ENCODE measurements at regions not wholly inside any gene's neighbourhood (a gene's known extent, or its start where the extent isn't known, plus 50 kb on each side); places are given as distances from the start of the nearest gene placed in this dataset.

DNA sequence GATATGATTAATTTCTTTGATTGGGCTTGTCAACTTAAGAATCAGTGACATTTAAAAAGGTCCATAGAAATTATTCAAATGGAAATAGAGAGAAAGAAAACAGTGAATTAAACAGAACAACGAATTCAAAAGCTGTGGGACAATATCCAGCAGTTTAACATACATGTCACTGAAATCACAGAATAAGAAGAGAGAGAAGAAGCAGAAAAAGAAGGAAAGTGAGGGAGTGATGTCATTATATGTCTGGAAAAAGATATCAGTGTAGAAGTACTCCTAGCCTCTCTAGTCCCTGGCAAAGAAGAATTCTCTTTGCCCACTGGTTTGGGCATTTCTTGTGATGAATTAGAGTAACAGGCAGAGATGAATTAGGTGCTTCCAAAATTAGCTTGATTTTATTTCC lies 109.2 kb upstream of the ABCA1 start:
- ATAC-seq (ENCODE audit: insufficient number of reproducible peaks, low FRiP score, low read depth) = no peak
- TF ChIP-seq, protein P1, sequence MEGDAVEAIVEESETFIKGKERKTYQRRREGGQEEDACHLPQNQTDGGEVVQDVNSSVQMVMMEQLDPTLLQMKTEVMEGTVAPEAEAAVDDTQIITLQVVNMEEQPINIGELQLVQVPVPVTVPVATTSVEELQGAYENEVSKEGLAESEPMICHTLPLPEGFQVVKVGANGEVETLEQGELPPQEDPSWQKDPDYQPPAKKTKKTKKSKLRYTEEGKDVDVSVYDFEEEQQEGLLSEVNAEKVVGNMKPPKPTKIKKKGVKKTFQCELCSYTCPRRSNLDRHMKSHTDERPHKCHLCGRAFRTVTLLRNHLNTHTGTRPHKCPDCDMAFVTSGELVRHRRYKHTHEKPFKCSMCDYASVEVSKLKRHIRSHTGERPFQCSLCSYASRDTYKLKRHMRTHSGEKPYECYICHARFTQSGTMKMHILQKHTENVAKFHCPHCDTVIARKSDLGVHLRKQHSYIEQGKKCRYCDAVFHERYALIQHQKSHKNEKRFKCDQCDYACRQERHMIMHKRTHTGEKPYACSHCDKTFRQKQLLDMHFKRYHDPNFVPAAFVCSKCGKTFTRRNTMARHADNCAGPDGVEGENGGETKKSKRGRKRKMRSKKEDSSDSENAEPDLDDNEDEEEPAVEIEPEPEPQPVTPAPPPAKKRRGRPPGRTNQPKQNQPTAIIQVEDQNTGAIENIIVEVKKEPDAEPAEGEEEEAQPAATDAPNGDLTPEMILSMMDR (IDR thresholded peaks at IDR 0.05) = no peak

DNA sequence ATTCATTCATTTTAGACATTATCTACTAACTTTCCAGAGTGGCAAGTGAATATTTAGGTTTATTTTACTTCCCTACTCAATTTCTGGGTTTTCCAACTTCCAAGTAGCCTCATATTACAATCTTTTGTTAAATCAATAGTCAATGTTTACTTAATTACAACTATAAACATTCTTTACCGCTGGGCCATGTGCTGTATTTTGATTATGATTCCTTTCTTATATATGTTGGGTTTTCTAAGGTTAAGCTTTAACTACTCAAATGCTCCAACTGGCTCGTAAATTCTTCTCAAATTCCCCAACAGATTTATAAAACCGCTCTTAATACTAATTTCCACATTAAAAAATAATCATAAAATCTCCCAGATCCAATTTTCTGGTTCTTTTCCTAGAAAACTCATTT lies 110.1 kb upstream of the ABCA1 start:
- Histone ChIP-seq H3K4me1 (ENCODE audit: control insufficient read depth in 1 of 2, low read depth in 2 of 2) (no peaks in the 10 kb centered on the region), H3K36me3 (no peaks in the 10 kb centered on the region), H3K27ac (no peak overlapping the region), H3K27me3 (replicated peaks; ENCODE audit: insufficient read depth) (no peaks in the 10 kb centered on the region), H3K4me3 (no peak overlapping the region), H3K9me3 (no peaks in the 10 kb centered on the region)
- TF ChIP-seq, protein P1 (IDR thresholded peaks at IDR 0.05) = no peak
- DNase-seq (ENCODE audit: low spot score) = no peak
- no peak for ATAC-seq (ENCODE audit: insufficient number of reproducible peaks, low FRiP score, low read depth)

More for the DNA sequence above, 109.2 kb upstream of the ABCA1 start:
- Histone ChIP-seq H3K36me3 (no peaks in the 10 kb centered on the region), H3K27me3 (replicated peaks; ENCODE audit: insufficient read depth) (no peaks in the 10 kb centered on the region), H3K9me3 (no peaks in the 10 kb centered on the region), H3K4me1 (ENCODE audit: control insufficient read depth in 1 of 2, low read depth in 2 of 2) (no peaks in the 10 kb centered on the region), H3K4me3 (no peak overlapping the region), H3K27ac (no peak overlapping the region)
- no peak for DNase-seq (ENCODE audit: low spot score)

DNA sequence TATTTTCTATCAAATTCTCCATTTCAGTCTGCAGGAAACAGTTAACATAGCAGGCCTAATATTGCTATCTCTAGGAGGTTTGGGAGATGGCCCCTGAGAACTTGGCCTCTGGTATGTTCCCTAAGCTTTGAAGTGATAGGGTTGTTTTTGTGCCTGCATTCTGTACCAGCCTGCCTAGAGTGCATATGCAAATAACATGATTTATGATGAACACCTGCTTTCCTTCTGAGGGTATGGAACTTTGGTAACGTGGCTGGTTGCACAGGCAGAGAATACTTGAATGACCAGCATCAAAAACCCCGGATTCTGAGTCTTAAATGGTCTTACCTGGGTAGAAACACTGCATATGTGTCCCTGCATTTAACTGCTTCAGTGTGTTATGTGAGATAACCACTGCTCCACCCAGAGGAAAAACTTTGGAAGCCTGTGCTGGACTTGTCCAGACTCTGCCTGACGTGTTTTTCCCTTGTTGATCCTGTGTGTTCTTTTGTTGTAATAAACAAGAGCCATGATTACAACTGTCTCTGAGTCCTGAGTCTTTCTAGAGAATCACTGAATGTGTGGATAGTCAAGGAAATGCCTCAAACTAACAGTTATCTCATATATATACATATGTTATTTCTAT lies 111.3 kb upstream of the ABCA1 start:
- Histone ChIP-seq H3K4me3 (no peak overlapping the region), H3K36me3 (no peaks in the 10 kb centered on the region), H3K27ac (no peak overlapping the region), H3K4me1 (ENCODE audit: control insufficient read depth in 1 of 2, low read depth in 2 of 2) (no peaks in the 10 kb centered on the region), H3K9me3 (no peaks in the 10 kb centered on the region), H3K27me3 (replicated peaks; ENCODE audit: insufficient read depth) (no peaks in the 10 kb centered on the region)
- ATAC-seq (ENCODE audit: insufficient number of reproducible peaks, low FRiP score, low read depth) = no peak
- DNase-seq (ENCODE audit: low spot score) = no peak
- TF ChIP-seq, protein P1 (IDR thresholded peaks at IDR 0.05) = no peak

DNA sequence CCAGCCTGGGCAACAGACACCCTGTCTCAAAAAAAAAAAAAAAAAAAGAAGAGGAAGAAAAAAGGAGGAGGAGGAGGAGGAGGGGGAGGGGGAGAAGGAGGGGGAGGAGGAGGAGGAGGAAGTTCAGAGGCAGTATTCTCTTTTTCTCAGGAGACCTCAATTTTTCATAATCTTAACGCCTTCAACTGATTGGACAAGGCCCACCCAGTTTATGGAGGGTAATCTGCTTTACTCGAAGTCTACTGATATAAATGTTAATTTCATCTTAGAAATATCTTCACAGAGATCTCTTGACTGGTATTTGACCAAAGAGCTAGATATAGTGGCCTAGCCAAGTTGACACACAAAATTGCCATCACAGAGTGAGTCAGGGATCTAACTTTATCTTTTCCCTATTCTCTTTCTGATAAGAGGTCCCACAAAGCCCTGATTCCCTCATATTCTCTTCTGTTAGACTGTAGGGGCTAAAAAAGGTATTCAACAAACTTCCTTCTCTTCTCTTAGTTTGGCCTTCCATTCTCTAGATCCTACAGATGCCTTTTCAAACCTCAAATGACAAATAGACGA lies 115.5 kb upstream of the ABCA1 start:
- Histone ChIP-seq H3K27me3 (replicated peaks; ENCODE audit: insufficient read depth) (no peaks in the 10 kb centered on the region), H3K4me3 (no peak overlapping the region), H3K27ac (no peak overlapping the region), H3K4me1 (ENCODE audit: control insufficient read depth in 1 of 2, low read depth in 2 of 2) (no peaks in the 10 kb centered on the region), H3K9me3 (no peaks in the 10 kb centered on the region), H3K36me3 (no peaks in the 10 kb centered on the region)
- TF ChIP-seq, protein P1 (IDR thresholded peaks at IDR 0.05) = no peak
- no peak for DNase-seq (ENCODE audit: low spot score)
- ATAC-seq (ENCODE audit: insufficient number of reproducible peaks, low FRiP score, low read depth) = no peak

DNA sequence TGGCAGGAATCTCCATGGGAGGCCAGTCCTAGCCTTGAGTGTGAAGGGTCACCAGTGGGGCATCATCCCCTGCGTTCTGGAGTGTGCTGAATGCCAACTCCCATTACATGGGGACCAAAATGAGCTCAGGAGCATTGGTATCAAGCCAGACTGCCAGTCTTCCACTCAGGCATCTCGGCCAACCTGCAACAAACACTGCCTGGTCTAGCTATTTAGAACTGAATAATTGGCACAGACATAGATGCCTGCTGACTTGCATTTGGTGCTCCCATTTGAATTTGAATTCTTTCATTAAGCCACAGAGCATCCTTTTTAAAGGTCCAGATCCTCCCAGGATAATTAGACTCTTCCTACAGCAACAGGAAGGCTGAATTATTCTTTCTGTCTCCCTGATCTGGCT lies 116.6 kb upstream of the ABCA1 start:
- TF ChIP-seq, protein P1 (IDR thresholded peaks at IDR 0.05) = no peak
- H3K27me3 ChIP-seq (replicated peaks; ENCODE audit: insufficient read depth) = no peaks in the 10 kb centered on the region
- no peak overlapping the region for H3K27ac ChIP-seq
- no peaks in the 10 kb centered on the region for H3K9me3 ChIP-seq
- no peak overlapping the region for H3K4me3 ChIP-seq
- H3K4me1 ChIP-seq (ENCODE audit: control insufficient read depth in 1 of 2, low read depth in 2 of 2) = no peaks in the 10 kb centered on the region
- no peaks in the 10 kb centered on the region for H3K36me3 ChIP-seq
- ATAC-seq (ENCODE audit: insufficient number of reproducible peaks, low FRiP score, low read depth) = no peak
- DNase-seq (ENCODE audit: low spot score) = no peak
